Activated CD8-positive, alpha-beta memory T cell treated with anti-CD3 and anti-CD28 coated beads for 36 hours (primary cell): ENCODE measurements at regions not wholly inside any gene's neighbourhood (a gene's known extent, or its start where the extent isn't known, plus 50 kb on each side); places are given as distances from the start of the nearest gene placed in this dataset.

Source experiments
- CTCF ChIA-PET: fragments of 350-600 bp; sonication (Branson Sonifier 250); formaldehyde crosslinking; loops from one replicate; lab custom pipeline; 2021; ENCODE audit warnings: antibody characterized with exemption; lab: Charles Lee
- POLR2A ChIA-PET: fragments of 350-600 bp; sonication (Branson Sonifier 250); formaldehyde crosslinking; loops from one replicate; lab custom pipeline; 2021; ENCODE audit warnings: antibody characterized with exemption; lab: Charles Lee

GRCh38 chr13:37416291-37417059 is 182.1 kb downstream of the POSTN start:
- CTCF ChIA-PET: no interaction called here
- POLR2A ChIA-PET: no interaction called here

DNA sequence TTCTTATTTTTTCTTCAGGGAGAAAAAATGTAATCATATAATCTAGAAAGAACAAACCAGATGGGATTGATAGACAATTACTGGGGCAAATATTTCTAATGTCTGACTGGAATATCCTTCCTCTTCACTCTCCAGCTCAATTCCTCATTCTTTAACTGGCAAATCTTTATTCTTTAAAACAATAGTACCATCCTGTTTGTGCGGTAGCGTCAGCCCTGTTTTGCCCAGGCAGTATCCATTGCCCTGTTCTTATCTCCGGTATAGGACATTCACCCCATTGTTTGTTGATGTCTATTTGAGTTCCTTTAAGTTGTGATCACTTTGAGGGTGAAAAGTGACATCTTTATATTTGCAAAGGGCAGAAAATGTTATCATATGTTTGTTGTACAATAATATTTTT is 185.4 kb downstream of the POSTN start:
- ChIA-PET POLR2A (no interaction called here), CTCF (no interaction called here)

GRCh38 chr13:37412241-37412921 is 186.2 kb downstream of the POSTN start:
- CTCF ChIA-PET: no interaction called here

GRCh38 chr13:37410316-37410715 is 188.3 kb downstream of the POSTN start:
- CTCF ChIA-PET: no interaction called here
- POLR2A ChIA-PET: no interaction called here

More at GRCh38 chr13:37412241-37412921, 186.2 kb downstream of the POSTN start:
- POLR2A ChIA-PET: no interaction called here

GRCh38 chr13:37409756-37410155 is 188.8 kb downstream of the POSTN start:
- ChIA-PET POLR2A (no interaction called here), CTCF (no interaction called here)

- CTCF ChIA-PET: no interaction called here
- POLR2A ChIA-PET: no interaction called here
These were observed 191.4 kb downstream of the POSTN start for GRCh38 chr13:37407156-37407555.

GRCh38 chr13:37406031-37406430 is 192.5 kb downstream of the POSTN start:
- POLR2A ChIA-PET: no interaction called here
- CTCF ChIA-PET: interaction anchor here (0.7 to 1.4 kb wide), 2 partner anchors 9 to 73 kb away, joined by 3 to 5 read pairs; no protein-coding TSS in a partner anchor

DNA sequence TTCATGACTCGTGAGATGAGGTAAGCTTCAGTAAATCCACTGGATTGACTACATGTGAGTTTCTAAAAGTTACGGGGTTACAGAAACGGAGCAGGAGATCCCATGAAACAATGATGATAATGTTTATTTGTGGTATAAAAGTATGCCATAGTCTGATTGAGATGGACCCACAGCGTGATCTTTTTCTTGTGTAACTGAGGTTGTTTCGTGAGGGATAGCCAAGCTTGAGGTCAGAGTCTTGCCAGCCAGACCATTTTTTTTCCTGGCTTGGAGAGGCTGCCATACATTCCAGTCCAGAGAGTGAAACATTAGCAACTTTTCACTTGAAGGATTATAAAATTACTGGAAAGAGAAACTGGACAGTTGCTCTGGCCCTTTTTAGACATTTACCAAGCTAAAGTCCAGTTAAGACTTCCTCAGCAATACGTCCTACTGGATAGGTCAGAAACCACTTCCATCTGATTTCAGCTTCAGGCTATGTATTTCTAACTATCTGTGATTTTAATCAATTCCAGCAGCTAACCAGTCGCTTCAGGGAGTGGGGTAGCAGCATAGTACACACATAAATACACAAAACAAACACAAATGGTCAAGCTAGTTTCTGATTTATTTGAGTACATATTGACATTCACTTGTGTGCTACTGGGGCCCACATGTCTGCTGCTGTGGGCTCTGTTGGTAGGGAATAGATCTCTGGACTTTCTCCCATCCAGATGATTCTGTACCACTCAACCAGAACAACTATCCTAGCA is 194.6 kb downstream of the POSTN start:
- ChIA-PET CTCF (no interaction called here), POLR2A (no interaction called here)

DNA sequence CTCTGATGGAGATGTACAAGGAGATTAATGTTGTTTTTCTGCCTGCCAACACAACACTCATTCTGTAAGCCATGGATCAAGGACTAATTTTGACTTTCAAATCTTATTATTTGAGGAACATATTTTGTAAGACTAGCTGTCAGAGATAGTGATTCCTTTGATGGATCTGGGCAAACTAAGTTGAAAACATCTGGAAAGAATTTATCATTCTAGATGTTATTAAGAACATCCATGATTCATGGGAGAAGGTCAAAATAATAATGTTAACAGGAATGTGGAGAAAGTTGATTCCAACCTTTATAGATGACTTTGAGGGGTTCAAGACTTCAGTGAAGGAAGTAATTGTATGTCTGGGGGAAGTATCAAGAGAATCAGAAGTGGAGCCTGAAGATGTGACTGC is 196.8 kb downstream of the POSTN start:
- ChIA-PET CTCF (no interaction called here), POLR2A (no interaction called here)

DNA sequence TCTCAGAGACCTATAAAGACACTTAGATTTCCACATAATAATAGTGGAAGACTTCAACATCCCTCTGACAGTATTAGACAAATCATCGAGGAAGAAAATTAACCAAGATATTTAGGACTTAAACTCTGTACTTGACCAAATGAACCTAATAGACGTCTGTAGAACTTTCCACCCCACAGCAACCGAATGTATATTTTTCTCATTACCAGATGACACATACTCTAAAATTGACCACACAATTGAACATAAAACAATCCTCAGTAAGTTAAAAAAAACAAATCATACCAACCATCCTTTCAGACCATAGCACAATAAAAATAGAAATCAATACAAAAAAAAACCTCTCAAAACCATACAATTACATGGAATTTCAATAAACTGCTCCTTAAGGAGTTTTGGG is 201.0 kb downstream of the POSTN start:
- CTCF ChIA-PET: no interaction called here
- POLR2A ChIA-PET: no interaction called here

DNA sequence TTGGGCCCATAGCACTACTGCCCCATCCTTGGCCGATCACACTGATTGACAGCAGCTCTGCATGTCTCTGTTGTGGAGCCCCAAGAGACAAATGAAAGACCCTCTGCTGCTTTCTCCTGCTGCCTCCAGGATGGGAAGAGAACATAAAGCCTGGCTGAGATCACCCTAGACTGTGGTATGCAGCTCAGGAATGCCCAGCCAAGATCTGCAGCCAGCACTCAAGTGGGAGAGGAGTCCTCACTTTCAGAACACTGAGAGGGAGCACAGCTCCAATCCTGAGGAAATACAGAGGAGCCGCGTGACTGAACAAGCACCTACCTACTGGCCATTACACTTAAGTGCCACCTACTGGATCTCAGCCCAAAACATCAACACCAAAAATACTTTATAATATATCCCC is 203.0 kb downstream of the POSTN start:
- ChIA-PET CTCF (no interaction called here), POLR2A (no interaction called here)

GRCh38 chr13:37392389-37392788 is 206.2 kb downstream of the POSTN start:
- POLR2A ChIA-PET: no interaction called here
- CTCF ChIA-PET: no interaction called here

DNA sequence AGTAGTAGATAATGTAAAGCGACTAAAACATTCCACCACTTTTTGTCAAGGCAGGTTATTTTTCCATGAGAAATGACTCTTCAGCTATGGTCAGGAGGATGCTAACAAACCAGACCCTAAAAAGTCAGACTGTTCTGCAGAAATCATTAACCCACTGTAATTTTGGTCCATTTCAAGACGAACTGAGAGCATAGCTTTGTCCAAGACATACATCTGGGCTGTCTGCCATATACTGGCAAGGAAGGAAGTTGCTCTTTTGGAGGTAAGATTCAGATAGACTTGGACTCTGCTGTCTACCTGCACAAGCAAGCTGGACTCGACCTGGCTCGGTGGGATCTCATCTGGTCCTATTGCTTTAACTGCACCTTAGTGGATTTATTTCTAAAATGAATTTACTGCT is 207.8 kb downstream of the POSTN start:
- CTCF ChIA-PET: no interaction called here

DNA sequence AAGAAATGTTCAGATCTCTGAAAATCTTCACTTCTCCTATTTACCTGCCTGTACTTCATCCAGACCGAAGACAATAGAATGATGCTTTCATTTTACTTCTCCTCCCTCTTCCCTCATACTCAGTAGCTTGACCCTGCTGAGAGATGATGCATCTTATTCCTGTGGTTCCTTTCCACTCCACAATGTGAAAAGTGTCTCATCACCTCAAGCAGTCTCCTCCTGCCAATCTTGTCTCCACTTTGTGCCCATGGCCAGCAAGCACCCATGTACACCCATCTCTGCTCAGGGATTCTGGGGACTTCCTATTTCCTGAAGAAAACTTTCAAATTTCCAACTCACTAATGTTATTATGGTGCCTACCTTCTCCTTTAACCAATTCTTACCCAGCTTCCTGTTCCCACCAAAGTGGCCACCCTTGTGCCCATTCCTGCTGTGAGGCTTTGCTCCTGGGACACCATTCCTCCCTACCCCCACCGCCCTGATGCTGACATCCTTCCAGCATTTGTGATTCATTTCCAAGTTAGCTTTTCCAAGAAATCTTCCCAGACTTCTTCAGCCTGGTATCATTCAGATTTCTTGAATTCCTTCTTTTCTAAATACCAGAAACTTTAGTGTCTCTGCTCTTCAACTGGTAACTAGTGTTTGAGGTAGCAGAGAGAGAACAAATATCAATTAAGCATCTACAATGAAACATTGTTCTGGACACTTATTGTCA is 212.5 kb downstream of the POSTN start:
- POLR2A ChIA-PET: no interaction called here
- CTCF ChIA-PET: no interaction called here

More for the DNA sequence above, 207.8 kb downstream of the POSTN start:
- POLR2A ChIA-PET: no interaction called here

- POLR2A ChIA-PET: no interaction called here
- CTCF ChIA-PET: no interaction called here
These were observed 213.3 kb downstream of the POSTN start for GRCh38 chr13:37385248-37385647.

DNA sequence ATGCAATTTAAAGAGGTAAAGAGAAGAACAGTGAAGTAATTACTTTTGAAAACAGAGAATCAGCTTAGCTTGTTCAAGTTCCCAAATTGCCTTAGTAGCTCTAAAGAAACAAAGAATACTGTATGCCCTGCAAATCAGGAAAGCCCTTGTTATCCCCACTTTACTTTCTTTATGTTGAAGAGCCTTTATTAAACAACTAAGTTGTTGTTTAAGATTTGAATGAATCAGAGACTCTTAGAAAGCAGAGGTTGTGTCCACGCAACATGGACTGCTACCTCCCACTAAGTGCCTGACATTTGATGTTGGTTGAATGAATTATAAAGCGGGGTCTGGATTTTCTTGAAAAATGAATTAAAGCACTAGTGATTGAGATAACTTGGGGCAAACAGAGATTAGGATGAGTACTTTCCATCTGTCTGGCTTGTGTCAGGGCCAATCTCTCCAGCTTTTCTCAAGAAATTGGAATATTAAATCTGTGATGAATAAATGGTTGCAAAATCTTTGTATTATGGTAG is 214.7 kb downstream of the POSTN start:
- CTCF ChIA-PET: no interaction called here
- POLR2A ChIA-PET: no interaction called here

DNA sequence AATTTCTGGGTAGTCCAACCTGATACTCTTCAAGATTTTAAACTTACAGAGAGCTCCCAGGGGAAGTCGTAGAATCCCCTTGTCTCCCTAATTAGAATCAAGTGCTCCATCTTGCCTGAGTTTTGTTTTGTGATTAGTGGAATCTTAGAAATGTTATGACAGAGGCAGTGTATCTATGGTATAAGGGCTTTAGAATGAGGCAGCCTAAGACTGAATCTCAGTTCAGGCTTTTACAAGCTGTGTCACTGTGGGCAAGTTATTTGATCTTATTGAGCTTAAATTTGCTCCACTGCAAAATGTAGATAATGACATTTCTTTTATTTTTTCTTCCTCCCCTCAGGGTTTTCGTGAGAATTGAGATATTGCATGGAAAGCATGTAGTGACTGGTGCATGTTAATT is 215.5 kb downstream of the POSTN start:
- ChIA-PET CTCF (no interaction called here), POLR2A (no interaction called here)

DNA sequence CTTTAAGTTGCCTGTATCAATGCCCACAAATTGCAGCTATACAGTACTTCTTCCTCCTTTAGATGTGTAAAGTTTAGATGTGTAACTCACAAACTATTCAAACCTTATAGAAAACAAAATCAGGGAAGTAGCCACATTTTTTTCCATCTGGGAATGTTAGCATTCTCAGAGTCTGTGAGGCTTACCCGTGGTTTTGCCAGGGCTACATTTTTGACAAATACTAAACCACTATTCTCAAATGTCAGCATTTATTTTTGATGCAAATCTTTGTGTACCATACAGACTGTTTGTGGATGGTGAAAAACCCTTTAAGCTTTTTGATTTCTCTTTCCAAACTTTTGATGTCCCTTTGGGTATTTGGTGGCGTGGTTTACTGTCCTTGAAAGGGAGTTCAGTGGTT is 216.4 kb downstream of the POSTN start:
- ChIA-PET CTCF (no interaction called here), POLR2A (no interaction called here)

DNA sequence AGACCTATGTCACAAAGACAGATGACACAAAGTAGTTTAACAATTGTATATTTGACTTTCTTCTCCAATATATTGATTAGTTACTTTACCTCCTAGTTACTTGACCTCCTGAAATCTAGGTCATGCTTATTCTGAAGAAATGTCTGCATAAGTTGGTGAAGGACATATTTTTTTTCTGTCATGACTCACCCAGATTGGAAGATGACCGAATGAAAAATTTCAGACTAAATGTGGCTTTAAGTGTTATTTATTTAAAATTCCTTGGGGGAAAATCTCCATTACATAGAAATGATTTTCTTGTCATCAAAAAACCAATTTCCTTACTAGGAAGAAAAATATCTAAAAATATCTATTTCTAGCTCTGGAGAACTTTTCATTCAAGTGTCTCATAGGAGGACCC is 217.1 kb downstream of the POSTN start:
- ChIA-PET CTCF (no interaction called here), POLR2A (no interaction called here)

GRCh38 chr13:37379841-37380240 is 218.7 kb downstream of the POSTN start:
- CTCF ChIA-PET: no interaction called here

More at GRCh38 chr13:37379841-37380240, 218.7 kb downstream of the POSTN start:
- POLR2A ChIA-PET: no interaction called here
